GM08714 (cell line): ENCODE measurements at regions not wholly inside any gene's neighbourhood (a gene's known extent, or its start where the extent isn't known, plus 50 kb on each side); places are given as distances from the start of the nearest gene placed in this dataset.
"Not testable (repeated sequence)": the region's sequence is repeated elsewhere in the genome, so short reads cannot be mapped to it uniquely, and the experiment has no call there.

Experiments
- H3K4me3 ChIP-seq: fragments of 200-500 bp; sonication (Bioruptor generic); 2 replicates; pipeline ENCODE4 v1.5.1; 2014; ENCODE audit warnings: mild to moderate bottlenecking, low read length, inconsistent platforms
- ZNF274 ChIP-seq: IDR thresholded peaks from 2 replicates; pipeline ENCODE4 v1.6.1; 2012; ENCODE audit warnings: mild to moderate bottlenecking, low read depth, low read length

GRCh38 chr4:131488772-131489171 is 1660.3 kb upstream of the PCDH10 start:
- no peak overlapping the region for H3K4me3 ChIP-seq
- no peak for TF ChIP-seq ZNF274

GRCh38 chr4:131496211-131496610 is 1652.9 kb upstream of the PCDH10 start:
- H3K4me3 ChIP-seq = not testable (repeated sequence)

GRCh38 chr4:131499141-131499873 is 1649.8 kb upstream of the PCDH10 start:
- no peak overlapping the region for H3K4me3 ChIP-seq
- no peak for TF ChIP-seq ZNF274

GRCh38 chr4:131509521-131509920 is 1639.6 kb upstream of the PCDH10 start:
- TF ChIP-seq ZNF274 = no peak
- no peak overlapping the region for H3K4me3 ChIP-seq

GRCh38 chr4:131526686-131527085 is 1622.4 kb upstream of the PCDH10 start:
- no peak overlapping the region for H3K4me3 ChIP-seq
- no peak for TF ChIP-seq ZNF274

GRCh38 chr4:131531087-131531486 is 1618.0 kb upstream of the PCDH10 start:
- no peak for TF ChIP-seq ZNF274
- H3K4me3 ChIP-seq = no peak overlapping the region

- no peak for TF ChIP-seq ZNF274
- H3K4me3 ChIP-seq = no peak overlapping the region
Measured at GRCh38 chr4:131534944-131535645, 1614.0 kb upstream of the PCDH10 start.

- no peak for TF ChIP-seq ZNF274
- H3K4me3 ChIP-seq = no peak overlapping the region
Measured at GRCh38 chr4:131540256-131540655, 1608.8 kb upstream of the PCDH10 start.

- H3K4me3 ChIP-seq = no peak overlapping the region
- no peak for TF ChIP-seq ZNF274
Measured at GRCh38 chr4:131547506-131547981, 1601.5 kb upstream of the PCDH10 start.

- no peak for TF ChIP-seq ZNF274
- H3K4me3 ChIP-seq = no peak overlapping the region
Measured at GRCh38 chr4:131551306-131551705, 1597.8 kb upstream of the PCDH10 start.

- TF ChIP-seq ZNF274 = no peak
- H3K4me3 ChIP-seq = no peak overlapping the region
Measured at GRCh38 chr4:131566026-131566425, 1583.1 kb upstream of the PCDH10 start.

GRCh38 chr4:131584587-131584986 is 1564.5 kb upstream of the PCDH10 start:
- TF ChIP-seq ZNF274 = no peak
- no peak overlapping the region for H3K4me3 ChIP-seq

- no peak for TF ChIP-seq ZNF274
- no peak overlapping the region for H3K4me3 ChIP-seq
Measured at GRCh38 chr4:131595140-131595539, 1554.0 kb upstream of the PCDH10 start.

GRCh38 chr4:131603705-131604104 is 1545.4 kb upstream of the PCDH10 start:
- TF ChIP-seq ZNF274 = no peak
- no peak overlapping the region for H3K4me3 ChIP-seq

GRCh38 chr4:131609039-131609438 is 1540.1 kb upstream of the PCDH10 start:
- no peak for TF ChIP-seq ZNF274
- H3K4me3 ChIP-seq = no peak overlapping the region

- H3K4me3 ChIP-seq = not testable (repeated sequence)
Measured at GRCh38 chr4:131610517-131610916, 1538.6 kb upstream of the PCDH10 start.
